Upper lobe of right lung (tissue), 1 donor: ENCODE measurements at regions not wholly inside any gene's neighbourhood (a gene's known extent, or its start where the extent isn't known, plus 50 kb on each side); places are given as distances from the start of the nearest gene placed in this dataset.

Experiments used
- ATAC-seq: fragments of 200-7000 bp; cut with Tn5 transposase; one replicate; pipeline ENCODE4 v1.9.1; 2020; ENCODE audit warnings: mild to moderate bottlenecking, moderate library complexity
- DNase-seq: peaks from one replicate; pipeline ENCODE4 v3.0.0-alpha.2; 2020
- H3K27ac ChIP-seq: fragments of 200-600 bp; one replicate; pipeline ENCODE4 v1.8.0; 2022
- H3K27me3 ChIP-seq: fragments of 200-600 bp; one replicate; pipeline ENCODE4 v1.8.0; 2022; ENCODE audit warnings: mild to moderate bottlenecking
- H3K36me3 ChIP-seq: fragments of 200-600 bp; one replicate; pipeline ENCODE4 v1.8.0; 2022
- H3K4me1 ChIP-seq: fragments of 200-600 bp; one replicate; pipeline ENCODE4 v1.8.0; 2022
- H3K4me3 ChIP-seq: fragments of 200-600 bp; one replicate; pipeline ENCODE4 v1.8.0; 2022; ENCODE audit warnings: mild to moderate bottlenecking
- H3K9me3 ChIP-seq: fragments of 200-600 bp; one replicate; pipeline ENCODE4 v1.8.0; 2022
- intact Hi-C: fragments of 100-400 bp; cut with DNase I; formaldehyde crosslinking; loops from one replicate; pipeline ENCODE4 v1.11.0; 2022
- TF ChIP-seq, protein P1 (sequence below): fragments of 200-600 bp; IDR thresholded peaks from one replicate; pipeline ENCODE4 v1.8.0; 2022; ENCODE audit warnings: antibody characterized with exemption
- donor health status: DM: no; HTN: yes; CAD: no; lungs with severe emphysema.

- peaks cover 17% of the 10 kb centered on the region for H3K4me1 ChIP-seq
These were observed 66.5 kb upstream of the TNS3 start for GRCh38 chr7:47648275-47648925.

DNA sequence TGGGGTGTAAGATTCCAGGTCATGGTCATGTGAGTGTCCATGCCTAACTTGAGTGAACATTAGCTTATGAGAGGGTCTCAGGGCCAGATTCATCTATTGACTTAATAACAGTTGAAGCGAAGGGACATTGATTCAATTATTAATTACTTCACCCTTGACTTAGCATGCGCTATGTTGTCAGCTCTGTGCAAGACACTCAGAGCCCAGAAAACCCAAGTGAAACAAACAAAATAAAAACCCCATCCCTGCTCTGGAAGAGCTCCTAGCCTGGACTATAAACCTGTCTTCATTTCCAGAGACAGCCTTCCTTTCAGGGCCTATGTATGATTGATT is 66.0 kb upstream of the TNS3 start:
- H3K27me3 ChIP-seq, result no peaks in the 10 kb centered on the region
- no peaks in the 10 kb centered on the region for H3K9me3 ChIP-seq
- TF ChIP-seq, protein P1, sequence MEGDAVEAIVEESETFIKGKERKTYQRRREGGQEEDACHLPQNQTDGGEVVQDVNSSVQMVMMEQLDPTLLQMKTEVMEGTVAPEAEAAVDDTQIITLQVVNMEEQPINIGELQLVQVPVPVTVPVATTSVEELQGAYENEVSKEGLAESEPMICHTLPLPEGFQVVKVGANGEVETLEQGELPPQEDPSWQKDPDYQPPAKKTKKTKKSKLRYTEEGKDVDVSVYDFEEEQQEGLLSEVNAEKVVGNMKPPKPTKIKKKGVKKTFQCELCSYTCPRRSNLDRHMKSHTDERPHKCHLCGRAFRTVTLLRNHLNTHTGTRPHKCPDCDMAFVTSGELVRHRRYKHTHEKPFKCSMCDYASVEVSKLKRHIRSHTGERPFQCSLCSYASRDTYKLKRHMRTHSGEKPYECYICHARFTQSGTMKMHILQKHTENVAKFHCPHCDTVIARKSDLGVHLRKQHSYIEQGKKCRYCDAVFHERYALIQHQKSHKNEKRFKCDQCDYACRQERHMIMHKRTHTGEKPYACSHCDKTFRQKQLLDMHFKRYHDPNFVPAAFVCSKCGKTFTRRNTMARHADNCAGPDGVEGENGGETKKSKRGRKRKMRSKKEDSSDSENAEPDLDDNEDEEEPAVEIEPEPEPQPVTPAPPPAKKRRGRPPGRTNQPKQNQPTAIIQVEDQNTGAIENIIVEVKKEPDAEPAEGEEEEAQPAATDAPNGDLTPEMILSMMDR, result no peak
- no peak overlapping the region for H3K4me3 ChIP-seq
- no peaks in the 10 kb centered on the region for H3K36me3 ChIP-seq
- DNase-seq (no peak), ATAC-seq (no peak)
- peaks cover 17% of the 10 kb centered on the region for H3K4me1 ChIP-seq
- intact Hi-C loops, result no loop called here
- H3K27ac ChIP-seq, result no peak overlapping the region

More at GRCh38 chr7:47648275-47648925, 66.5 kb upstream of the TNS3 start:
- DNase-seq (no peak), ATAC-seq (peak; percentile 62)
- Histone ChIP-seq H3K27ac (no peak overlapping the region), H3K27me3 (no peaks in the 10 kb centered on the region), H3K36me3 (no peaks in the 10 kb centered on the region), H3K9me3 (no peaks in the 10 kb centered on the region), H3K4me3 (no peak overlapping the region)
- intact Hi-C loops, result no loop called here
- TF ChIP-seq, protein P1, result no peak

GRCh38 chr7:47647181-47647917 is 65.4 kb upstream of the TNS3 start:
- no peak overlapping the region for H3K27ac ChIP-seq
- H3K36me3 ChIP-seq, result no peaks in the 10 kb centered on the region
- no peak for DNase-seq
- intact Hi-C loops, result no loop called here
- no peaks in the 10 kb centered on the region for H3K27me3 ChIP-seq
- no peaks in the 10 kb centered on the region for H3K9me3 ChIP-seq
- peaks cover 17% of the 10 kb centered on the region for H3K4me1 ChIP-seq
- no peak overlapping the region for H3K4me3 ChIP-seq
- TF ChIP-seq, protein P1, result no peak
- ATAC-seq, result peak; percentile 43

GRCh38 chr7:47643716-47644400 is 61.9 kb upstream of the TNS3 start:
- no peak overlapping the region for H3K4me3 ChIP-seq

DNA sequence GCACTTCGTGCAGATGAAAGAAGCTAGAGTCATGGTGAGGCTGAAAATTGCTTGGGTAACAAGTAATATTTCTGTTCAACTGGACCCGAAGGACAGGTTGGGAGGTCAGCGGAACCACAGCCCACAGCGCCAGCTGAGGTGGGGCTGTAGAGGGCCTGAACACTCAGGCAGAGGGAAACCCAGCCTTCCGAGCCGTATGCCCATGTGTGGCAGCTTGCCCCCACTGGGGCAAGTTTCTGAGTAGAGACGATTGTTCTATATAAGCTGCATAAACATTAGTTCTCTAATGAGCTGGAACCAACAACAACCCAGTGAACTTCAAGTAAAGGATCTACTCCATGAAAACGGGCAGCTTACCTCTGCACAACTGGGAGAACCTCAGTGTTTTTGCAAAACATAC is 58.4 kb upstream of the TNS3 start:
- H3K27me3 ChIP-seq, result no peaks in the 10 kb centered on the region
- TF ChIP-seq, protein P1, result no peak
- no peaks in the 10 kb centered on the region for H3K4me1 ChIP-seq
- no peak overlapping the region for H3K4me3 ChIP-seq
- DNase-seq (no peak), ATAC-seq (no peak)
- H3K36me3 ChIP-seq, result no peaks in the 10 kb centered on the region
- intact Hi-C loops, result no loop called here
- no peaks in the 10 kb centered on the region for H3K9me3 ChIP-seq
- H3K27ac ChIP-seq, result no peak overlapping the region

More at GRCh38 chr7:47643716-47644400, 61.9 kb upstream of the TNS3 start:
- no peaks in the 10 kb centered on the region for H3K9me3 ChIP-seq
- no peaks in the 10 kb centered on the region for H3K36me3 ChIP-seq
- DNase-seq (no peak), ATAC-seq (no peak)
- intact Hi-C loops, result no loop called here
- peaks cover 10% of the 10 kb centered on the region for H3K4me1 ChIP-seq
- no peak overlapping the region for H3K27ac ChIP-seq
- TF ChIP-seq, protein P1, result no peak
- no peaks in the 10 kb centered on the region for H3K27me3 ChIP-seq
